Activated B cell treated with CpG ODN at 0.5 μM for 24 hours (primary cell): ENCODE measurements at regions not wholly inside any gene's neighbourhood (a gene's known extent, or its start where the extent isn't known, plus 50 kb on each side); places are given as distances from the start of the nearest gene placed in this dataset.

Source experiments
- ATAC-seq: fragments of 200-7000 bp; cut with Tn5 transposase; one replicate; pipeline ENCODE4 v1.10.0; 2021; ENCODE audit warnings: low read depth, mild to moderate bottlenecking, moderate library complexity
- CTCF ChIA-PET: fragments of 350-600 bp; sonication (Branson Sonifier 250); formaldehyde crosslinking; loops from one replicate; lab custom pipeline; 2021; ENCODE audit warnings: antibody characterized with exemption; lab: Charles Lee
- POLR2A ChIA-PET: fragments of 350-600 bp; sonication (Branson Sonifier 250); formaldehyde crosslinking; loops from one replicate; lab custom pipeline; 2021; ENCODE audit warnings: antibody characterized with exemption; lab: Charles Lee
- DNase-seq: peaks from one replicate; pipeline ENCODE4 v3.0.0; 2022
- H3K27ac Mint-ChIP-seq: one replicate; pipeline ENCODE4 v1.8.0; 2020; ENCODE audit warnings: mixed read lengths
- H3K27me3 Mint-ChIP-seq: one replicate; pipeline ENCODE4 v1.8.0; 2021; ENCODE audit warnings: mixed read lengths
- H3K36me3 Mint-ChIP-seq: one replicate; pipeline ENCODE4 v1.8.0; 2021; ENCODE audit warnings: low read depth, mixed read lengths
- H3K4me1 Mint-ChIP-seq: one replicate; pipeline ENCODE4 v1.8.0; 2021; ENCODE audit warnings: mixed read lengths
- H3K4me3 Mint-ChIP-seq: one replicate; pipeline ENCODE4 v1.8.0; 2020; ENCODE audit warnings: mild to moderate bottlenecking, mixed read lengths
- H3K9me3 Mint-ChIP-seq: one replicate; pipeline ENCODE4 v1.8.0; 2020; ENCODE audit warnings: mixed read lengths
- intact Hi-C: fragments of 100-400 bp; cut with micrococcal nuclease; formaldehyde crosslinking; loops from one replicate; pipeline ENCODE4 v1.15.1; 2024
- TF ChIP-seq, protein P1 (sequence below): fragments of 200-600 bp; IDR thresholded peaks from one replicate; pipeline ENCODE4 v1.8.0; 2022; ENCODE audit warnings: antibody characterized with exemption, mild to moderate bottlenecking

DNA sequence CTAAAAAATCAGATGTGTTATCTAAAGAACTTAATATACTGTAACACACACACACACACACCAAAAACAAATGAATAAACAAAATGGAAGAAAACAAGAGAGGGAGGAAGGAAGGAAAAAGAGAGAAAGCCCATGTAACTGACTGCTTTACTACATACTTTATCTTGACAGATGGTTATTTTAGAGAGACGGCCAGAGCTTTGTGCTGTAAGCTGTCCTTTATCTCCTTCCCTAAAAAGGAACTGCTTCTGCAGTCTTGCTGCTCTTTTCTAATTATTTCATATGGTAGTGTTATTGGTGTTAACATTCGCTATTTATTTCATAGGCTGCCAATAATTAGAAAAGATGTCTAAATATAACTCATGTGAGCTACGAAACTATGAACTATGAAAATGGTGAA, 1384.6 kb downstream of the MRPL39 start:
- H3K4me3 Mint-ChIP-seq: no peak overlapping the region
- H3K36me3 Mint-ChIP-seq: no peaks in the 10 kb centered on the region
- H3K27me3 Mint-ChIP-seq: no peaks in the 10 kb centered on the region
- peaks cover 6% of the 10 kb centered on the region for H3K9me3 Mint-ChIP-seq
- intact Hi-C loops: no loop called here
- ChIA-PET POLR2A (no interaction called here), CTCF (no interaction called here)
- H3K4me1 Mint-ChIP-seq: no peaks in the 10 kb centered on the region
- TF ChIP-seq, protein P1, sequence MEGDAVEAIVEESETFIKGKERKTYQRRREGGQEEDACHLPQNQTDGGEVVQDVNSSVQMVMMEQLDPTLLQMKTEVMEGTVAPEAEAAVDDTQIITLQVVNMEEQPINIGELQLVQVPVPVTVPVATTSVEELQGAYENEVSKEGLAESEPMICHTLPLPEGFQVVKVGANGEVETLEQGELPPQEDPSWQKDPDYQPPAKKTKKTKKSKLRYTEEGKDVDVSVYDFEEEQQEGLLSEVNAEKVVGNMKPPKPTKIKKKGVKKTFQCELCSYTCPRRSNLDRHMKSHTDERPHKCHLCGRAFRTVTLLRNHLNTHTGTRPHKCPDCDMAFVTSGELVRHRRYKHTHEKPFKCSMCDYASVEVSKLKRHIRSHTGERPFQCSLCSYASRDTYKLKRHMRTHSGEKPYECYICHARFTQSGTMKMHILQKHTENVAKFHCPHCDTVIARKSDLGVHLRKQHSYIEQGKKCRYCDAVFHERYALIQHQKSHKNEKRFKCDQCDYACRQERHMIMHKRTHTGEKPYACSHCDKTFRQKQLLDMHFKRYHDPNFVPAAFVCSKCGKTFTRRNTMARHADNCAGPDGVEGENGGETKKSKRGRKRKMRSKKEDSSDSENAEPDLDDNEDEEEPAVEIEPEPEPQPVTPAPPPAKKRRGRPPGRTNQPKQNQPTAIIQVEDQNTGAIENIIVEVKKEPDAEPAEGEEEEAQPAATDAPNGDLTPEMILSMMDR: no peak
- no peak for ATAC-seq
- no peak for DNase-seq
- H3K27ac Mint-ChIP-seq: no peak overlapping the region

DNA sequence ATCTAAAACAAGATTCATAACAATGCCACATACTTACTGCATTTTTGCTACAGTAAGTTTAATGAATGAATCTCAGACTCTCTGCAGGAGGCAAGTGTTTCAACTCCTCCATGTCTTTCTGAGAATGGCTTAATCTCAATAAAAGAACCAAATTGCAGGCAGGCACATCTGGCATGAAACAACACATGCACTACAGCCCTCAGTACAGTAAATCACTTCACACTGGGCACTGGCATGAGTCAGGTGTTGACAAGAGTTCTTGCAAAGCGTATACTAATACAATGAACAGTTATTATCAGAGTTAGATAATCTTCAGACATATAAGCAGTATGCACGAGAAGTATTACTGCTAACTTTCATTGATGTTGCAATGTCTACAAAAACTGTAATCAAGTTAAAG, 1386.8 kb downstream of the MRPL39 start:
- no peaks in the 10 kb centered on the region for H3K4me1 Mint-ChIP-seq
- no peaks in the 10 kb centered on the region for H3K9me3 Mint-ChIP-seq
- TF ChIP-seq, protein P1: no peak
- no peaks in the 10 kb centered on the region for H3K36me3 Mint-ChIP-seq
- intact Hi-C loops: no loop called here
- DNase-seq (no peak), ATAC-seq (no peak)
- no peak overlapping the region for H3K27ac Mint-ChIP-seq
- H3K4me3 Mint-ChIP-seq: no peak overlapping the region
- ChIA-PET POLR2A (no interaction called here), CTCF (no interaction called here)
- H3K27me3 Mint-ChIP-seq: no peaks in the 10 kb centered on the region

DNA sequence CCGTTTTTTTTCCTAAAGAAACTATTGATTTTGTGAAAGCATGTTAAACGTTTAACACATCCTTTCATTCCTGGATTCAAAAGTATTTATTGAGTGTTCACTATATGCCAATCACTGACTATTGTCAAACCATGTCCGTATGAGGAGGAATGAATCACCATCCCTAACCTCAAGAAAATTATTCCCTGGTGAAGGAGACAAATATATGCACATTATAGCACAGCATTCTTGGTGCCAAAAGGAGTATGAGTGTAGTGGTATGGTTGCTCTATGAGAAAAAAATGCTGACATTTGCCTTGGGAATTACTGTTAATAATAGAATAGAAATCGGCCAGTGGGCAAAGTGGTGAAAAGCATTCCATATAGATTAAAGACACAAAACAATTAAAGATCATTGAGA, 1390.1 kb downstream of the MRPL39 start:
- Mint-ChIP-seq H3K36me3 (no peaks in the 10 kb centered on the region), H3K4me3 (no peak overlapping the region), H3K27me3 (no peaks in the 10 kb centered on the region), H3K27ac (no peak overlapping the region), H3K4me1 (no peaks in the 10 kb centered on the region), H3K9me3 (no peaks in the 10 kb centered on the region)
- ATAC-seq: no peak
- ChIA-PET POLR2A (no interaction called here), CTCF (no interaction called here)
- intact Hi-C loops: no loop called here
- TF ChIP-seq, protein P1: no peak
- DNase-seq: no peak

DNA sequence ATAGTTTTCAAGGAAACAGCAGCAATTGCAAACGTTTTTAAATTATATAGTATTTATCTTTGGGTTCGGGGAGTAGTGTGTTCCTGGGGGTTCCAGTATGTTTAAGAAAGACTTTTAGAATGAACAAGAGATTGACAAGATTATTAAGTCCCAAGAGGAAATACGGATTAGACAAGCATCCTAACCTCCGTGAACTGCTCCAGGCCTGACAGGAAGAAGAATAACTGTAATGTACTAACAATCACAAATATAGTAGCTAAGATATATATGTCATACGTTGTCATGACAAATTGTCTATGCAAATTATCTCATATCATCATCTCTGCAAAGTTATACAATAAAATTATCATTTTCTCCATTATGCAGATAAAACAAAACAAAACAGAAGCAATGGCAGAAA, 1397.2 kb downstream of the MRPL39 start:
- H3K27me3 Mint-ChIP-seq: no peaks in the 10 kb centered on the region
- ChIA-PET CTCF (no interaction called here), POLR2A (no interaction called here)
- TF ChIP-seq, protein P1: no peak
- H3K36me3 Mint-ChIP-seq: no peaks in the 10 kb centered on the region
- intact Hi-C loops: no loop called here
- no peaks in the 10 kb centered on the region for H3K9me3 Mint-ChIP-seq
- no peak for DNase-seq
- H3K27ac Mint-ChIP-seq: no peak overlapping the region
- no peak overlapping the region for H3K4me3 Mint-ChIP-seq
- H3K4me1 Mint-ChIP-seq: no peaks in the 10 kb centered on the region
- no peak for ATAC-seq

DNA sequence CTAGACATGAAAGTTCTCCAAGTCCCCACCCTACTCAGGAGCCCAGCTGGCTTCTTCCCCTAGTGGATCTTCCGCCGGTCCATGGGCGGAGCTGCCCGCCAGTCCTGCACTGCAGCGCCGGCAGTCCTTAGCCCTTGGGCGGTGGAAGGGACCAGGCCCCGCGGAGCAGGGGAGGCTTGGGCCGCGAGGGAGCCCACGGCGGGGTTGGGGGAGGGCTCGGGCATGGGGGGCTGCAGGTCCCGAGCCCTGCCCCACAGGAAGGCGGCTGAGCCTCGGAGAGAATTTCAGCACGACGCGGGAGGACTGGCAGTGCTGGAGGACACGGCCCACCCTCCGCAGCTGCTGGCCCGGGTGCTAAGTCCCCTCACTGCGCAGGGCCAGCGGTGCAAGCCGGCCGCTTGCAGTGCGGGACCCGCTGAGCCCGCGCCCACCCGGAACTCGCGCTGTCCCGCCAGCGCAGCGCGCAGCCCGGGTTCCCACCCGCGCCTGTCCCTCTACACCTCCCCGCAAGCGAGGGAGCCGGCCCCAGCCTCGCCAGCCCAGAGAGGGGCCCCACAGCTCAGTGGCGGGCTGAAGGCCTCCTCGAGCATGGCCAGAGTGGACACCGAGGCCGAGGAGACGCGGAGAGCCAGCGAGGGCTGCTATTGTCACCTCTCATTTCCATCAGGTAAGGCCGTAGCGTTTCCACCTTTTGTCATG, 1398.6 kb downstream of the MRPL39 start:
- CTCF ChIA-PET: no interaction called here
- no peaks in the 10 kb centered on the region for H3K4me1 Mint-ChIP-seq

More for the DNA sequence above, 1398.6 kb downstream of the MRPL39 start:
- Mint-ChIP-seq H3K27ac (no peak overlapping the region), H3K27me3 (no peaks in the 10 kb centered on the region), H3K36me3 (no peaks in the 10 kb centered on the region), H3K9me3 (no peaks in the 10 kb centered on the region), H3K4me3 (no peak overlapping the region)
- POLR2A ChIA-PET: no interaction called here
- DNase-seq (no peak), ATAC-seq (no peak)
- intact Hi-C loops: no loop called here
- TF ChIP-seq, protein P1: no peak
